Pulmonary artery endothelial cell (primary cell): ENCODE measurements at regions not wholly inside any gene's neighbourhood (a gene's known extent, or its start where the extent isn't known, plus 50 kb on each side); places are given as distances from the start of the nearest gene placed in this dataset.
"Not testable (repeated sequence)": the region's sequence is repeated elsewhere in the genome, so short reads cannot be mapped to it uniquely, and the experiment has no call there.

ENCODE experiments used
- DNase-seq: peaks from one replicate; pipeline ENCODE4 v3.0.0-alpha.2; 2011; ENCODE audit warnings: low read depth, low spot score

DNA sequence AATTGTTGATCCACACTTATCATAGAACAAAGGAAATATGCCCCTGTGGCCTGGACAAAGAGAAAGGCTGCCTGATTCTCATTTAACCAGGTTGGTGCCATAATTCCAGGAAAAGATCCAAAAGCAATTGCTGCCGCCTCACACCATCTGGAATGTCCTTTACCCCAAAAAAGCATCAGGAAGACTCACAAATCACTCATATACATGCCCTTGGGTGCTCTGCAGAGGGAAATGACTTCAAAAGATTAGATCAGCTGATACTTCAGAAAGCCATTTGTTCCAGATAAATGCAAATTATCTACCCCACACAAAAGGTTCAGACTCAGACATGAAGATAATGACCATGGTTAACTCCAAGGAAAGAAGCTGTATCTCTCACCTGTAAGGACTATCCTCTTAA is 285.8 kb downstream of the C1D start:
- DNase-seq = no peak

DNA sequence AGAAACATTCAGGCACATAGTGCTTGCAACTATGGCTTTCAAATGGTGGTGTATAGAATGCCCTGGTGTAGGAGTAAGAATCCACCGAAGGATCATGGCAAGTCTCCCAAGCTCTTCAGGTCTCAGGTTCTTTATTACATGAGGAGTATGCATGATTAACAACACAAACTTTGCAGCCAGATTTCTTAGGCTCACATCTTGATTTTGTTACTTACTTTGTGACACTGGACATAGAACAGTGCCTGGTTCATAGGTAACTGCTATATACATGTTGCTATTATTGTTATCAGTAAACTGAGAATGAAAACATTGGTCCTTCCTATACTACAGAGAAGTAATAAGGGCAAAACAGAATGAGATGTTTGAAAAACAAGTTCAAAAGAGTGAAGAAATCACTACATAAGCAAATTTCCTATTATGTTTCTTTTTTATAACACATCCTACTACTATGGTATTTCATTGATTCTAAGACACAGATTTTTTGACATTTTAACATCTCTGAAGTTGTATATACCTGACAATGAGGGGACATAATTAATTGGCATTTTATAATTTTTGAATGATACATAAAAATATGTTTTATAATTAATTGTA is 284.9 kb downstream of the C1D start:
- DNase-seq = no peak

DNA sequence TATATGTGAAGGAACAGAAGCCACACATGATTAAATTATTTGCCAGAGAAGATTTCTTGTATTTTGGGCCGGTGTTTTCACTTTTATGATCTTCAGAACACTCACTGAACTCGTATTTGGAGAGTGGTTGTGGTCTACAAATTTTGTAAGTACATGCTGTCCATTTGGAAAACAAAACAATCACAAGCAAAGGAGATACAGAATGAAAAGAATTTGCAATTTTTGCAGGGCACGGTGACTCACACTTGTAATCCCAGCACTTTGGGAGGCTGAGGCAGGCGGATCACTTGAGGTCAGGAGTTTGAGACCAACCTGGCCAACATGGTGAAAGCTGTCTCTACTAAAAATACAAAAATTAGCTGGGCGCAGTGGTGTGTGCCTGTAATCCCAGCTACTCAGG is 282.0 kb downstream of the C1D start:
- not testable (repeated sequence) for DNase-seq

DNA sequence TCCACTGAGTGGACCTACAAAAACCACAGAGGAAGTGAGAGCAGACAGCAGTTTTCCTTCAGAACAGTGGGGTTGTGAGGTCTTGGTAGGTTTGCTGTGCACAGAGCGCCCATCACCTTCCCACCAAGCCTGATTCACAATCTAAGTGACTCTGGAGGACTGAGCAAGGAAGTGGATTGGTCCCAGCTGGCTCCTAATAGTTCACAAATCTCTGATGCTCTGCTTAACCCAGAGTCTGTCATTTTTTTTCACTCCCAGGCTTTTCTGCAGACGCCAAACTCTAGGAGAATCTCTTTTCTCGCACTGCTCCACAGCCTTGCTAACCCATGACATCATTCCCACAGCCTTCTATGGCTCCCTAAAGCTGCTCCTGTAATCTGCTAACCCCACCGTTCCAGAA is 280.4 kb downstream of the C1D start:
- no peak for DNase-seq

DNA sequence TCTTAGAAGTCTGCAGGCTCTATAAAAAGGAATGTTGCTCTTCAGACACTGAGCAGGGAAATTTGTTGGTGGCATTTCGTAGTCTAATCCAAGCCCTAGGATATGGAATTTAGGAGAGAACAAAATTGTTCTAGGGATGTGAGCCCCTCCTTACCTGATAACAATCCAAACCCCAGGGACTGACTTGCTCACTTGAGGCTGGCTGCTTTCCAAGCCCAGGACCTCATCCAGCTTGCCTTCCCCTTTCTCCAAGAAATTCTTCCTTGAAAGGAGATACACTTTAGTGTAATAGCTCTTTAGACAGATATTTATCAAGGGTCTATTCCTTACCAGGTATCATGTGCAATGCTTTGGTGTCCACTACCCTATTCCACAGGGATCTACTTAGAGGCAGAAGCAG is 279.8 kb downstream of the C1D start:
- DNase-seq = no peak

DNA sequence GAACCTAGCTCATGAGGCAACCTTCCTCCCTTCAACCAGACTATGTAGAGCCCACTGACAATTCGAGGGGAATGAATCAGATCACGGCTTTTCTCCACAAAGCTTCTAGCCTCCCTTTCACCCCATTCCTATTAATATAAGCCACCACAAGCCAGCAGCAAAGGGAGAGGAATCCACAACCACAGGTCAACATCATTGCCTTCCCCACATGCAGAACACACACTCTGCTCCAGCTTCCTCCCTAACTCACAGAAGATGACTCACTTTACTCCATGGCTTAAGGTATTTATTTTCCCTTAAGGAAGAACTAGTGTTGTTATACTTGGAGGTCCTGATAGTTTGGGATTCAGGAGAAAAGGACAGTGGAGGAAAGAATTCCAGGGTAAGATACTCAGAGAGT is 272.2 kb downstream of the C1D start:
- DNase-seq = no peak

DNA sequence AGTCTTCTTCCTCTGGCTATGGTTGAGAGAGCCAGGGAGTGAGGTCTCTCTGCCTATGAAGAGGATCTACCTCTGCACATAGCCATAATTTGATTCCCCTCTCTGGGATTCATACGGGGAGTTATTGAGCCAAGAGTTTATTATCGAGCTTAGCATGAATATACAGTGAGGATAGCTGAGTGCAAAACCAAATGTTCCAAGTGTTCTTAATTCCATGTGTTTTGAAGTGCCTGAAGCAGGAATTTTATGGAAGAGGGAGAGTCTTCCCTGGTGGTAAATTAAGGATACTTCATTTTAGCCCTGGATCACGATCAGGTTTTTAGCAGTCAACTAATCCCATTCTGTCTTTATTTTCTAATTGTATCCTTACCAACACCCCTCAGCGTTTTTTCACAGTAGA is 270.6 kb downstream of the C1D start:
- no peak for DNase-seq

DNA sequence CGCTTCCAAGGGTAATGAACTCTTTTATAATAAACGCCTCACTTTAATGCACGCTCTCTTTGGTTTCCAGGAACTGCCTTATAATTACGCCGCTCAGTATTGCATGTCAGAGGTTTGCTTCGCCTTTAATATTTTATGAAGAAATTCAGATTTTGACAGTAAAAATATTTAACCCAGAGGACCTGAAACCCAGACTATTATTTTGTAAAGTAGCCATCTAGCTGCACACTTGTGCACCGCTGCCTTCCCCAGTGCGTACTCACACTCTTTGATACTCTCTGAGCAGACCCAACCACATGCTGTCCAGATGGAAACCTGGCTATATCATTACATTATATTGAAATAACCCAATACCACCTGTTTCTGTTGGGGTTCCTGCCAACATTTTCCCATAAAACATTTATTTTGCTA is 270.1 kb downstream of the C1D start:
- DNase-seq = no peak

DNA sequence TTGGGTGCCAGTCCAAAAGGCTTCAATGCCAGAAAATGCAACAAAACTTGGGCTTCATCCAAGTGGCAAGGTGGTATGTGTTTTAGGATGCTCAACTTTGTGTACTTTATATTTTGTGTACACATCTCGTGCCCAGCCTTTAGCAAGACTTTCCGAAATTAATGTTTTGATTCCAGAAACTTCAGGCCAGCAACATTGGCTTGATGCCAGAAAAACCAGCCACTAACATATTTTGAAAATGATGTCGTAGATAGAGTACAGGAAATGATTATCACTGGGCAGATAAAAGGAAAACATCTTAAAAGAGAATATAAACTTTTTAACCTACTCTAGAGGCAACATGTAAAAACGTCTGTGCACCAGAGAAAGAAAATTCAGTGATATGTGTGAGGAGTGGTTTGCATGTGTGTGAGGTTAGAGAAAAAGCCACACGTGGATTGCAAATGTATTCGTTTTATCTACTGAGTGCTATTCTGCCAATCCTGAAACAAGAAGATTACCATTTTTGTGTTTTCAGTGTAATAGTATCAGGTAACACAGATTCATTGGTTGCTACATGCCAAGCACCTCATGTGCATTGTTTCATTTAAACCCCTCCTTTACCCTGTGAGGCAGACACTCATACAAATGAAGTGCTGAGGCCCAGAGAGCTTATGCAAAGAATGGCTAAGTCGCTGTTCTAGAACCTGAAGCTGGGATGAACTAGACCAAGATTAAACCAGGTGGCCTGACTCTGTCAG is 264.8 kb downstream of the C1D start:
- no peak for DNase-seq

DNA sequence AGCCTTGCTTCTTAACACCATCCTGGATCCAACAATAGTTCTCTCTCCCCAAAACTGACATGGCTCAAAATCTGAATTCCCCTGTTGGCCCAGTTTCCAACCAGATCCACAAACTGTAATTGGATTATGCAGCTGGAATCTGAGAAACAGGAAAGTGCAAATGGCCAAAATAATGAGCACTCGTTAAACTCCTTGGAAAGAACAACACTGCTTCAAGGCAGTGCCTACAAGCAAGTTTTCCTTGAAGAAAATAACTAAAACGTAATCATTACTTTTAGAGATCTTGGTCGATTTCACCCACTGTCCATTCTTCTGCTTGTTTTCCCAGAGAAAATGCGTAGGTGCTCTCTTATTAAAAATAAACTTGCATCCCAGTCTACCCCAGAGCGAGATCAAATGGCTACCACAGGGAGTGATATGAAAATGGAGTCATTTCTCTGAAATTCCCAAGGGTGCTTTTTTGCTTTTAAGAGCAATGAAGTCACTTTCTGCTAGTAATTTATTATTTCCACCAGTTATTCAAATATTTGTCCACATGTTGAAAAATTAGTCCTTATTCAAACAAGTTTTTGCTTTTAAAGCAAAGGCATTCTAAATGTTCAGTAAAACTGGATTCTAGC is 264.2 kb downstream of the C1D start:
- DNase-seq = no peak

DNA sequence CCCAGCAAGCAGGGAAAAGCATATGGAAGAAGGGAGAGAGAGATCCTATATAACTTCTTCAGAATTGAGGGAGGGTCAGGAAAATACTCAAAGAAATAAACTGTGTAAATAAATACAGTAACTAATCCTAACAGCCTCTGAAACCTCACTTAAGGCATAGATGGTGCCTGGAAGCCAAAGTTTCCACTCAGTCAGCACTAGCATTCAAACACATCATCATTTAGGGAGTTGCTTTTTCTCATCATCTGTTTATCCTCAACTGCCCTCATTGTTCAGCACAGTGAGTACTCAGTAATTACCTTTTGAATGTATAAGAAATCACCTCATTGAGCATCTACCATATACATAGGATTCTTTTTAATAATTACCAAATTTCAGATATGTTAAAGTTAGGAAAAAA is 262.9 kb downstream of the C1D start:
- no peak for DNase-seq

DNA sequence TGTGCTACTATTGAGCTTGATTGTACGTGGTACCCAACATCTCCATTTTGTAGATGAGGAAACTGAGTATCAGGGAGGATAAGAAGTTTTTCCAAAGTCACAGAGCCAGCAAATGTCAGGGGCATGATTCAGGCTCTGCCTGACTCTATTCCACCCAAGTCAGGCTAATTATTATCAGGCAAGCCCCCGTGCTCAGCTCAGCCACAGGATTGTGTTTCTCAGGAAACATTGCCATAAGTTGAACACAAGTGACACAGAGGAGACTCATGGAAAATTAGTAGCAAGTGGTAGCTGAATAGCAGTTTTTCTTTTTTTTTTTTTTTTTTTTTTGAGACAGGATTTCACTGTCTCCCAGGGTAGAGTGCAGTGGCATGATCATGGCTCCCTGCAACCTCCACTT is 260.5 kb downstream of the C1D start:
- DNase-seq = no peak

DNA sequence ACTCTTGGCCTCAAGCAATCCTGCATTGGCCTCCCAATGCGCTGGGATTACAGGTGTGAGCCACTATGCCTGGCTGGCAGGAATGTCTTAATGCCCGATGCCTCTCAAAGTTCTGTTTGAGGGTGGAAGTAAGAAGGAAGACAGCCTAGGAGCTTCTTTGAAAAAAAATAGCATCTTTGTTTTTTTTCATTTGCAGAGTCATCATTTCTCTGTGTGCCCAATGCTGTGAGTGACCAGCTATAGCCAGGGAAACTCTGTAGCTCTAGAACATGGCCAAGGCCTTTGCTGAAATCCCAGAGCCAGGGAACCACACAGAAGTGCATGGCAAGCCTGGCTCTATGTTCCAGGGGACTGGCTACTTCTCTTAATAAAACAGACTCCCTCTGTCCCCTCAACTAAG is 260.0 kb downstream of the C1D start:
- DNase-seq = no peak

DNA sequence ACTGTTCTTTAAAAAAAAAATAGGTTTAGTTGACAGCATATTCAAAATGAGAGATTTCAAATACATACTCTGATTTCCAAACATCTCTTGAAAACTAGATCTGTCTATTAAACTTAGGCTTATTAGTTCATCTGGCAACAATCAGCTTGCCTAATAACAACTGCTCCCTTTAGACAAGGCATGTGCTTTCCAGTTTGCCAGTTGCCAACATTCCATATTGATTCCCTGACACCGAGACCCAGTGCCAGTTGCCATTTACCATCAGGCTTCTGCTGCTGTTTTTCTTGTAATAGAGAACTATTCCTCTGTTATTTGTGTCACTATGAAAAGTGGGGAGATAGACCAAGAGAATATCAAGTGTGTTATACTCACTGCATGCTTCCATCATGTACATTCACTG is 256.0 kb downstream of the C1D start:
- DNase-seq = no peak

DNA sequence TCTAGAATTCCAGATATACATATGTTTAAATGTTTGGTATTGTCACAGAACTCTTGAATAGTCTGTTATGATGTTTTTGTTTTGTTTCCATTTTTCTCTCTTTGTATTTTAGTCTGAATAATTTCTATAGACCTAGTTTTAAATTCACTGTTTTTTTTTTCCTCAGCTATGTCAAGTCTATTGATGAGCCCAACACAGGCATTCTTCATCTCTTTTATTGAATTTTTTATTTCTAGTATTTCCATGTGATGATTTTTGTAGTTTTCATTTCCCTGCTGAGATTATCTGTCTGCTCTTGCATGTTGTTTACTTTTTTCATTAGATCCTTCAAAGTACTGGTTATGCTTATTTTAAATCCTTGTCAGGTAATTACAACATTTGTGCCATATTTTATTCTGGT is 254.7 kb downstream of the C1D start:
- no peak for DNase-seq

DNA sequence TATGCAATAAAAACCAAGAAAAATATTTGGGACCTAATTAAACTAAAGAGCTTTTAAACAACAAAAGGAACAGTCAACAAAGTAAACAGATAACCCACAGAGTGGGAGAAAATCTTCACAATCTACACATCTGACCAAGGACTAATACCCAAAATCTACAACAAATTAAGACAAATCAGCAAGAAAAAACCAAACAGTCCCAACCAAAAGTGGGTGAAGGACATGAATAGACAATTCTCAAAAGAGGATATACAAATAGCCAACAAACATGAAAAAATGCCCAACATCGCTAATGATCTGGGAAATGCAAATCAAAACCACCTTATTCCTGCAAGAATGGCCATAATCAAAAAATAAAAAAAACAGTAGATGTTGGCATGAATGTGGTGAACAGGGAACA is 250.1 kb downstream of the C1D start:
- DNase-seq = no peak

DNA sequence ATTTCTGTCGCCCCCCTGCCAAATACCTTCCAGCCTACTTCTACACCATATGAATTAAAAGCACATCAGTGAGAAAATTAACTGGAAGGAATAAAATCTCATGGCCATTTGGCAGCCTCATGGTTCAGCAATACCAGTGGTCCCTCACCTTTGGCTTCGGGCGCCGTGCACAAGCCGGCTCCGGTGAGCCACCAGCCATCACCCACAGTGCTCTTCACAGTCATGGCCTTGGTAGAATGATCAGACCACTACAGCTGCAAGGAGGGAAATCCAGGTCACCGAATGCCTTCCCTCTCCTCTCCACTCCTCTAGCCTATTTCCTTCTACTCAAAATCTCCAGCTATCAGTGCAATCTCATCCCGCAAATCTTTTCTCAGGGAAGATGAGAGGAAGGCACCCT is 239.1 kb downstream of the C1D start:
- DNase-seq = no peak

DNA sequence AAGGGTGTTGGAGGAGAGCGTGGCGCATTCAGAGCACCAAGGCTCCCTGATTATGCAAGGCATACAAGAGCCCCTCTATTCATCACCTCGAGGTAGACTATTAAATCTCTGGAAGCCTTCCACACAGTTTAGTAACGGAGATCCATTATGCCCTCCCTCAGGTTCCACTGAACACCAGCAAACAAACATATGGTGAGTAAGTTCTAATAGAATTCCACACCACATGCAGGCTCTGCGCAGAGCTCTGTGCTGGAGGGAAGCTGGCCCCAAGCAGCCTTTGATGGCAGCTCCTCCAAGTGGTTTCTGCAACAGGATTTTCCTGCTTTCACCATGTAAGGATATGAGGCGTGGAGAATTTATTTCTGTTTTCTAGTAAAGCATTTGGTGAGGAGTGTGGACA is 238.6 kb downstream of the C1D start:
- DNase-seq = no peak

DNA sequence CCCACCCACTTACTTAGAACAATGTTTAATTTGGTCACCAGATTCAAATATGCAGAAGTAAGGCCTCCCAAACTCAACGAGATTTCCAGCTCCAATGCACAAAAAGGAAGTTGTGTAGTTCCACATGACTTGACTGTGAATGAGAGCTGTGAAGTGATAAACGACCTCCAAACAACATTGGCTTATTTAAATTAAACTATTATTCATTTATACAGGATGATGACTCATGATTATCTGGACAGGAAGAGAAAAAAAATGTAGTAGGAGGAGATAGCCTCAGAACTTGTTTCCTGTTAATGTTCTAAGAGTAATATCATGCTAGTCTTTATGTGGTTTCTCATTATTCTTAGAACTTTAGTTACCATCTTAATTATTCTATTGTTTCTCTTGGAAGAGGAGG is 237.3 kb downstream of the C1D start:
- DNase-seq = peak; percentile 85

DNA sequence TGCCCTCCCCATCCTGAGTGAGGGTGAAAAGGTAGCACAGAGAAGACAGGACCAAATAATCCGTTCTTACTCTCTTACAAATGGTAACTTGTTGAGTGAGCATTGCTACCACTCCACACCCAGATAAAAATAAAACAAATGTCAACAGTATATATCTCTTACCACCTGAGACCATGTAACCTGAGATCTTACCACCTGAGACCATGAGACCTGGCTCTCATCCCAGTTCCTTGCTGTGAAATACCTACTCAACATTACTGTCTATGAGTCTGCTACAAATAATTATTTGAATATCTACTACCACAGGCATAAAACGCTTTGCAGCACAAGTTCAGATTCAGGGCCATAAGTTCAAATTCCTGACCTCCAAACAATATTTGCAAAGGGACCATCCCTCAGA is 234.7 kb downstream of the C1D start:
- no peak for DNase-seq

DNA sequence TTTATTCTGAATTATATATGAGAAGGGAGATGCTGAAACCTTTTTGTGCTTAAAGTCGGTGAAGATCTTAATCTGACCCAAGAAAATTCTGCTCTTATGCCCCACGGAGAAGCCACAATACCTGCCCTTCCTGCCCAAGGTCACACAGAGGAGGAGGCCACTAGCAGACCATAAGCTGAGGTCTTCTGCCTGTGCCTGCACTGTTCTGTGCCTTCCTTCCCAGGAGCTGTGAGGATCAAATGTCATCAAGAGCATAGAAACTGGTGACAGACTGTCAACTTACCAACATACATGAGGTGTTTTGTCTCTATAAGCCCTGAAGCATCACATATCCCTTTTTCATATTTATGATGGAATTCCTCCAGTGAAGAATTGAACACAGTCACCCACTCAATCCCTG is 233.3 kb downstream of the C1D start:
- no peak for DNase-seq

DNA sequence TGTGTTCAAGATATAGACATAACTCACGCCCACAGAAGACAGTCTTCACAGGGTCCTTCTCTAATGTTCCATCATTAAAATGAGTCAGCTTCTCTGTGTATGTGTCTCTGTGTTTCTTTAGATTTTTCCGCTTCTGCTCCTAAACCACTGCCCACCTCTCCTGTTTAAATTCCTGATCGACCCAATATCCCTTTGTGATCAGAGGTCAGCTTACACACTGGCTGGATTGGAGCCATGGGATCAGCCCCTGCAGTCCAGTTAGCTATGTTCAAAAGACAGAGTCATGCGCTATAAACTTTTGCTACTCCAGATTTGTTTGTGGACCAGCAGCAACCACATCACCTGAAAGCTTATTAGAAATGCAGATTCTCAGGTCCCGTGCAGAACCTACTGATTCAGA is 229.2 kb downstream of the C1D start:
- DNase-seq = no peak

DNA sequence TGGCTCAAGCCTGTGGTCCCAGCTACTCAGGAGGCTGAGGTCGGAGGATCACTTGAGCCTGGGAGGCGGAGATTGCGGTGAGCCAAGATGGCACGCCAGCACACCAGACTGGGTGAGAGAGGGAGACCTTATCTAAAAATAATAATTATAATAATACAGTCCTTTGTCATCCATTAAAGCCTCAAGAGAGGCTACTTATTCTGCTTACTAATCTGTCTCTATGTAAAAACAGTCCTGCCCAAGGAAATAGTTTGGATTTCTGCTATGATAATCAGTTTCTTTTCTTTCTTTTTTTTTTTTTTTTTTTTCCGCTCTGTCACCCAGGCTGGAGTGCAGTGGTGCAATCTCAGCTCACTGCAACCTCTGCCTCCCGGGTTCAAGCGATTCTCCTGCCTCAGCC is 228.3 kb downstream of the C1D start:
- no peak for DNase-seq
